ENCODE measurements at regions not wholly inside any gene's neighbourhood (a gene's known extent, or its start where the extent isn't known, plus 50 kb on each side); places are given as distances from the start of the nearest gene placed in this dataset.

- Histone ChIP-seq H3K79me2 (ENCODE audit: insufficient read depth, low read depth, low read length) (no peaks in the 10 kb centered on the region), H2AFZ (ENCODE audit: low read length) (no peak overlapping the region), H4K20me1 (ENCODE audit: insufficient read depth, low read length) (no peaks in the 10 kb centered on the region), H3K9me3 (ENCODE audit: low read length) (no peaks in the 10 kb centered on the region), H3K4me1 (ENCODE audit: insufficient read depth, low read length, poor library complexity, severe bottlenecking) (no peaks in the 10 kb centered on the region), H3K27ac (ENCODE audit: low read depth, low read length, poor library complexity, severe bottlenecking) (no peak overlapping the region), H3K36me3 (ENCODE audit: insufficient read depth, low read length) (no peaks in the 10 kb centered on the region), H3K4me3 (ENCODE audit: low read depth, low read length, poor library complexity, severe bottlenecking) (no peak overlapping the region), H3K9me2 (ENCODE audit: insufficient read depth, low read length) (no peaks in the 10 kb centered on the region), H3K4me2 (ENCODE audit: low read length) (no peak overlapping the region)
- BruUV-seq (replicated peaks), result no TSS peak
- intact Hi-C loops (cut with micrococcal nuclease; ENCODE audit: unreplicated experiment), result no loop called here
- TF ChIP-seq EZH2phosphoT487 (IDR thresholded peaks at IDR 0.05; ENCODE audit: borderline replicate concordance, low read depth, low read length), result no peak
- ChIA-PET CTCF (ENCODE audit: unreplicated experiment) (no interaction called here), POLR2A (interaction anchor here (0.6 to 0.7 kb wide), 2 partner anchors 33 to 227 kb away, joined by 3 read pairs; no protein-coding TSS in a partner anchor)
- no peak for DNase-seq (ENCODE audit: low spot score)
Observed at GRCh38 chr13:44165889-44166496, 207.6 kb upstream of the SERP2 start.

DNA sequence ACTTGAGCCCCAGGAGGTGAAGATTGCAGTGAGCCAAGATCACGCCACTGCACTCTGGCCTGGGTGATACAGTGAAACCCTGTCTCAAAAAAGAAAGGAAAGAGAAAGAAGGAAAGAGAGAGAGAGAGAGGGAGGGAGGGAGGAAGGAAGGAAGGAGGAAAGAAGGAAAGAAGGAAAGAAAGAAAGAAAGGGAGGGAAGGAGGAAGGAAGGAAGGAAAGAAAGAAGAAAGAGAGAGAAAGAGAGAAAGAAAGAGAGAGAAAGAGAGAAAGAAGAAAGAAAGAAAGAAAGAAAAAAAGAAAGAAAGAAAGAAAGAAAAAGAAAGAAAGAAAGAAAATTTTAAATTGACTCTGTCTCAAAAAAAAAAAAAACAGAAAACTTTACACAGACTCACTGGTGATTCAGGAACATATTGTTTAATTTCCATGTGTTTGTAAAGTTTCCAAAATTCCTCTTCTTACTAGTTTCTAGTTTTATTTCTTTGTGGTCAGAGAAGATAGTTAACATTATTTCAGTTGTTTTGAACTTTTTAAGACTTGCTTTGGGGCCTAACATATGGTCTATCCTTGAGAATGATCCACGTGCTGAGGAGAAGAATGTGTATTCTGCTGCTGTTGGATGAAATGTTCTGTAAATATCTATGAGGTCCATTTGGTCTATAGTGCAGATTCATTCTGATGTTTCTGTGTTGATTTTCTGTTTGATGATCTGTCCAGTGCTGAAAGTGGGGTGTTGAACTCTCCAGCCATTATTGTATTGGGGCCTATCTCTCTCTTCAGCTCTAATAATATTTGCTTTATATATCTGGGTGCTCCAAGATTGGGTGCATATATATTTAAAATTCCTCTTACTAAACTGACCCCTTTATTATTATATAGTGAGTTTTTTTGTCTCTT, 204.4 kb upstream of the SERP2 start:
- Histone ChIP-seq H3K79me2 (ENCODE audit: insufficient read depth, low read depth, low read length) (no peaks in the 10 kb centered on the region), H3K9me2 (ENCODE audit: insufficient read depth, low read length) (no peaks in the 10 kb centered on the region), H3K4me3 (ENCODE audit: low read depth, low read length, poor library complexity, severe bottlenecking) (no peak overlapping the region), H3K4me1 (ENCODE audit: insufficient read depth, low read length, poor library complexity, severe bottlenecking) (no peaks in the 10 kb centered on the region), H3K4me2 (ENCODE audit: low read length) (no peak overlapping the region), H3K9me3 (ENCODE audit: low read length) (no peaks in the 10 kb centered on the region), H3K36me3 (ENCODE audit: insufficient read depth, low read length) (no peaks in the 10 kb centered on the region), H4K20me1 (ENCODE audit: insufficient read depth, low read length) (no peaks in the 10 kb centered on the region), H2AFZ (ENCODE audit: low read length) (no peak overlapping the region), H3K27ac (ENCODE audit: low read depth, low read length, poor library complexity, severe bottlenecking) (no peak overlapping the region)
- intact Hi-C loops (cut with micrococcal nuclease; ENCODE audit: unreplicated experiment), result no loop called here
- no TSS peak for BruUV-seq (replicated peaks)
- POLR2A ChIA-PET, result no interaction called here
- TF ChIP-seq EZH2phosphoT487 (IDR thresholded peaks at IDR 0.05; ENCODE audit: borderline replicate concordance, low read depth, low read length) (no peak), CTCF (conservative IDR thresholded peaks at IDR 0.05; ENCODE audit: low read length) (no peak)
- CTCF ChIA-PET (ENCODE audit: unreplicated experiment), result no interaction called here
- no peak for DNase-seq (ENCODE audit: low spot score)

- no peak for DNase-seq (ENCODE audit: low spot score)
- no peak overlapping the region for H3K4me3 ChIP-seq (ENCODE audit: low read depth, low read length, poor library complexity, severe bottlenecking)
- no TSS peak for BruUV-seq (replicated peaks)
- H3K27ac ChIP-seq (ENCODE audit: low read depth, low read length, poor library complexity, severe bottlenecking), result no peak overlapping the region
- no peaks in the 10 kb centered on the region for H3K9me2 ChIP-seq (ENCODE audit: insufficient read depth, low read length)
- no peaks in the 10 kb centered on the region for H3K79me2 ChIP-seq (ENCODE audit: insufficient read depth, low read depth, low read length)
- intact Hi-C loops (cut with micrococcal nuclease; ENCODE audit: unreplicated experiment), result no loop called here
- H2AFZ ChIP-seq (ENCODE audit: low read length), result no peak overlapping the region
- no peaks in the 10 kb centered on the region for H3K9me3 ChIP-seq (ENCODE audit: low read length)
- POLR2A ChIA-PET, result interaction anchor here (0.7 kb wide), 1 partner anchor 225 kb away, joined by 3 read pairs; no protein-coding TSS in a partner anchor
- H3K36me3 ChIP-seq (ENCODE audit: insufficient read depth, low read length), result no peaks in the 10 kb centered on the region
- TF ChIP-seq EZH2phosphoT487 (IDR thresholded peaks at IDR 0.05; ENCODE audit: borderline replicate concordance, low read depth, low read length) (no peak), CTCF (conservative IDR thresholded peaks at IDR 0.05; ENCODE audit: low read length) (no peak)
- no peaks in the 10 kb centered on the region for H4K20me1 ChIP-seq (ENCODE audit: insufficient read depth, low read length)
- H3K4me1 ChIP-seq (ENCODE audit: insufficient read depth, low read length, poor library complexity, severe bottlenecking), result no peaks in the 10 kb centered on the region
- no peak overlapping the region for H3K4me2 ChIP-seq (ENCODE audit: low read length)
- CTCF ChIA-PET (ENCODE audit: unreplicated experiment), result no interaction called here
Observed at GRCh38 chr13:44170731-44171130, 202.9 kb upstream of the SERP2 start.

All from OCI-LY7 (cell line).